AG10803 (cell line): ENCODE measurements at regions not wholly inside any gene's neighbourhood (a gene's known extent, or its start where the extent isn't known, plus 50 kb on each side); places are given as distances from the start of the nearest gene placed in this dataset.

Experiments
- DNase-seq: peaks from one replicate; pipeline ENCODE4 v3.0.0; 2010; ENCODE audit warnings: low read depth
- H3K4me3 ChIP-seq: 2 replicates; pipeline ENCODE4 v1.5.1; 2011; ENCODE audit warnings: mild to moderate bottlenecking, low read length, control low read depth
- TF ChIP-seq, protein P1 (sequence below): conservative IDR thresholded peaks from 2 replicates; pipeline ENCODE4 v1.5.1; 2011; ENCODE audit warnings: mild to moderate bottlenecking, low read length, control low read depth, inconsistent platforms

DNA sequence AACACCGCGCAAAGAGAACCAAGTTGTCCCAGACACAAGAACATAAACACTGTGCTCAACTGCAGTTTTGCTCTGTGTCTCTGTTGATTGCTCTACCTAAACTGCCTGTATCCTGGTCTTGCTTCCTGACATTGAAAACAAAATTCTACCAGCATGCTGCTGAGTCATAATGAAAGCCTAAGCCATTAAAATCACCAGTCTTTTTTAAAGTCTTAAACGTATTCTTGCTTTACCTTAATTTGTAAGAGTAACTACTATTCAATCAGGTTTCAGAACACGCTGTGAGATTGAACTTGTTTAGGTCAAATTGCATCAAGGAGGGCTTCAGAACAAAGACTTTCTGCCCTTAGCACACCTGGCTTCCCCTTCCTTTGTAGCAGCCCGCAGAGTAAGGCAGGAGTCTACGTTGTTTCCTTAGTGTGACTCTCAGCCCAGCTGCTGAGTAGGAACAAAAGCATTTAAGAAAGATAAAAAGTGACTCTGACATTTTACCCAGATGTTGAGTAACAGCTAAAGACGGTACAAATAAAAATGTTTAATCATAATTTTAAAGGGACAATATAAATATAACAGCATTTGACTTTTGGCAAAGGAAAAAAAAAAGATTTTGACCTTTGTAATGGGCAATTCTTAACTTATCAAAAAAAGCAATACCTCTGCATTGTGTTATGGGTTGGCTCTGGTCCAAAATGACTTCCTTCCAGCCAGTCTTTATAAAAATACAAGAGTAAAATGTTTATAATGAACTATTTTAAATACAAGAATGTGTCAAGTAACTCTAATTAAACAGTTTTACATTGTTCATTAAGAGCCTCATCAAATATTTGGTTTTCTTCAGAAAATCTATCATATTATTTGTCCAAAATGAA, 186.9 kb upstream of the ADGRL4 start:
- H3K4me3 ChIP-seq = no peak overlapping the region
- peak; percentile 40 for DNase-seq
- TF ChIP-seq, protein P1, sequence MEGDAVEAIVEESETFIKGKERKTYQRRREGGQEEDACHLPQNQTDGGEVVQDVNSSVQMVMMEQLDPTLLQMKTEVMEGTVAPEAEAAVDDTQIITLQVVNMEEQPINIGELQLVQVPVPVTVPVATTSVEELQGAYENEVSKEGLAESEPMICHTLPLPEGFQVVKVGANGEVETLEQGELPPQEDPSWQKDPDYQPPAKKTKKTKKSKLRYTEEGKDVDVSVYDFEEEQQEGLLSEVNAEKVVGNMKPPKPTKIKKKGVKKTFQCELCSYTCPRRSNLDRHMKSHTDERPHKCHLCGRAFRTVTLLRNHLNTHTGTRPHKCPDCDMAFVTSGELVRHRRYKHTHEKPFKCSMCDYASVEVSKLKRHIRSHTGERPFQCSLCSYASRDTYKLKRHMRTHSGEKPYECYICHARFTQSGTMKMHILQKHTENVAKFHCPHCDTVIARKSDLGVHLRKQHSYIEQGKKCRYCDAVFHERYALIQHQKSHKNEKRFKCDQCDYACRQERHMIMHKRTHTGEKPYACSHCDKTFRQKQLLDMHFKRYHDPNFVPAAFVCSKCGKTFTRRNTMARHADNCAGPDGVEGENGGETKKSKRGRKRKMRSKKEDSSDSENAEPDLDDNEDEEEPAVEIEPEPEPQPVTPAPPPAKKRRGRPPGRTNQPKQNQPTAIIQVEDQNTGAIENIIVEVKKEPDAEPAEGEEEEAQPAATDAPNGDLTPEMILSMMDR = no peak

DNA sequence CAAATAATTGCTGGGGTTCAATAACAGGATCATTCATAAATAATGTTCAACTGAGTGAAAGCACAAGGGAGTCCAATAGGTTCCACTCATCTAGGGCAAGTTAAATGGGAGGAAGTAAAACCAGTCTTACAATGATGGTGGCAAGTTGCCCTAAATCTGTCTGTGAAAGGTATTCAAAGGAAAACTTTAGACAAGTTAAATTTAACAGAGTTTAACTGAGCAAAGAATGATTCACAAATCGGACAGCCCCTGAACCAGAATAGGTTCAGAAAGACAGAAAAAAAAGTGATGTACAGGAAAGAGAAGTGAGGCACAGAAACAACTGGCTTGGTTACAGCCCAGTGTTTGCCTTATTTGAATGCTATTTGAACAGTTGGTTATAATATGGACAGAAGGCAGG, 183.5 kb upstream of the ADGRL4 start:
- H3K4me3 ChIP-seq = no peak overlapping the region
- DNase-seq = no peak
- TF ChIP-seq, protein P1 = no peak

DNA sequence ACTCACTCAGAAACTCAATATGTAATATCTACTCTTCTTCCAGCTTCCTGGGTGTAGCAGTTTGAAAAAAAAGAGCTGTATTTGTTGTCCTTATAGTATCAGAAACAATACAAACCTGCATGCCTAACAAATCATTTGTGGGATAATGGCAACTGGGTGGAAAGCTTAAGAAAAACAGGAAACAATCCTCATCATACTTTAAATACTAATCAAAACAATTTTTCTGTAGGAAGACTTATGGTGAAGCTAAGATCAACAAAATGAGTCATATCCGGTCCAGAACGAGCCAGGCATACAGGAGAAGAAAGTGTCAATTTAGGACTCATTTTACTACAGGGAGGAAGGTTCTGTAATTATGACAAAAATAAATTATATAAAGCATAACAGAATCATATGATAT, 181.8 kb upstream of the ADGRL4 start:
- DNase-seq = peak; percentile 1
- no peak overlapping the region for H3K4me3 ChIP-seq
- TF ChIP-seq, protein P1 = no peak

DNA sequence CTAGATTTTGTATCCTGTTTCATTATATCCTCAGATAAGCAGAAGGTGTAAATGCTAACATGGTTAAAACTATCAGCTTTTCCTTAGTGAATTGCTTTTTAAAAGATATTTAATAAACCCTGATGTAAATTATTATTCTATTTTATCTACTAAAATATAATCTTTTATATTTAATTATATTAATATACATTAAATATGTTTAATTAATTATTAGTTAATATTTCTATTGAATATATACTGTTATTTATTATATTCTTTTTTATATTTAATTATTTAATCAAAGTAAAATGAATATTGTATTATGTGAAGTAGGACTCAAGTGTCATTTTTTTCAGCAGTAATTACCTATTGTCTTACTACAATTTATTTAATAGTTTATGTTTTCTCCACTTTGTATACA, 179.7 kb upstream of the ADGRL4 start:
- H3K4me3 ChIP-seq = no peak overlapping the region
- no peak for DNase-seq
- TF ChIP-seq, protein P1 = no peak

DNA sequence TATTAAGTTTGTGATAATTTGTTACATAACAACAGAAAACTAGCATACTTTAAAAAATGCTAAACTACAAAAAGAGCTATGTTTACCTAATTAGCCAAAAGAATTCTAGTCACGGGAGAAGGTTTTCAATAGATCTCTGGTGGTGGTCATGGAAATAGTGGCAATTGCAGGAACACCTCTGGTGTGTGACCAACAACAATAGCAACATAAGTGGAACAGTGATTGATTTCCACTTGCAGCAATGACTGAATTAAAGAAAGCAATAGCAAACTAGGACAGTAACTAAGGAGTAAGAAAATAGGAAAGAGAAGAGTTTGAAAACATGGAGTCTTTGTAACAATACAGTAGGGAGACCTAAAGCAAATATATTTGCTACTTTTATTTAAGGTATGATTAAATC, 171.3 kb upstream of the ADGRL4 start:
- TF ChIP-seq, protein P1 = no peak
- no peak for DNase-seq
- H3K4me3 ChIP-seq = no peak overlapping the region

DNA sequence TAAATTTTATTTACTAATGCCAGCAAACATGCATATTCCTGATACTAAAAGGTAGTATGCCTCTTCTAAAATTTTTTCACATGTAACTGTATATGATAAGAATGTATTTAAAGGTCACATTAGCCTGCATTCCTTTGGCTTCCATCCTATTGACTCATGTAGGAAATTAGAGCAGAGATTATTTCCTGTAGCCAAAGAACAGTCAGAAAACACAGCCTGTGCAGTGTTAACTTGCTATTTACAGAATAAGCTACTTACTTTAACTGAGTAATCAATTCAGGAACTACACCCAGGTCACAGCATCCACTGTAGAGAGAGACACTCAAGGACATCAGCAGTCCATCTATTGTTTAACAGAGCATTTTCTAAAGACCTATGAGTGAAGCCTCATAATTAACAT, 154.5 kb upstream of the ADGRL4 start:
- TF ChIP-seq, protein P1 = no peak
- H3K4me3 ChIP-seq = no peak overlapping the region
- DNase-seq = peak; percentile 43

DNA sequence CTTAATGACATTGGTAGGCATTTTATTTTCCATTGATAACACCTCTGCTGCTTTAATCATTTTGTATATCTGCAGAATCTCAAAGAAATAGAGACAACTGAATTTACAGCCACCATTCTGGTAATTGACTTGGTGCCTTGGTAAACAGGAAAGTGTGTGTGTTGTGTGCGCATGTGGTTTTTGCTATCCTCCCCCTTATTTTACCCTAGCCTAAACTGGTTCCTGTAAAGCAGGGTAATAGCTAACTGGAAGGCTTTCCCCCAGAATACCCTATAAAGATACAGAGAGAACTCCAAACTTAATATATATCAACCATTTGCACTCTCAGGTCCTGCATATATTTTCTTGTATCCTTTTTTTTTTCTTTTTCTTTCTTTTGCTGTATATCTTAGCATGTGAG, 149.5 kb upstream of the ADGRL4 start:
- DNase-seq = no peak
- TF ChIP-seq, protein P1 = no peak

More for the DNA sequence above, 149.5 kb upstream of the ADGRL4 start:
- no peak overlapping the region for H3K4me3 ChIP-seq
